ENCODE measurements at regions not wholly inside any gene's neighbourhood (a gene's known extent, or its start where the extent isn't known, plus 50 kb on each side); places are given as distances from the start of the nearest gene placed in this dataset.

DNA sequence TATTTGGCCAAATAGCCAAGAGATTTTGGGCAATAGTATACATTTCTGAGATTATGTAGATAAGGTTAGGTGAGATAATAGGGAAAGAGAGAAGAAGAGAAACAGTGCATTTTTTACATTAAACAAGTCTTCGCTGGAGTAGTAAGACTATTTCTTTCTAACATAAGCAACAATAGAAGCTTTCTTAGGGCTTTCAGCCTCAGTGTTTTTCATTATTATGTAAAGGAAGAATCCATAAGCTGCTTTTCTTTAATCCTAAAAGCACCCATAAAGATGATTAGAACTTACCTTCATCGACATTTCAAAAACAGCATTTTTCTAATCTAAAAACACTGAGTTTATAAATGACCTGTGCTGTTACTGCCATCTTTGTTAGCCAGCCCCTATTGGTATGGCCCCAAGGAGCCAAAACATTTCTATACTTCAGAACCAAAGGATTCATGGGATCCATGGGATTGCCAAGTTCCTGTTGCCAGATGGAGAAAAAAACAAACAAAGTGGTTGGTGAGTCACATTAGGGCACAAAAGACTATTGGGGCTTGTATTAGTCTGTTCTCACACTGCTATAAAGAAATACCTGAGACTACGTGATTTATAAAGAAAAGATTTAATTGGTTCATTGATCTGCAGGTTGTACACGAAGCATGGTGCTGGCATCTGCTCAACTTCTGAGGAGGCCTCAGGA, 88.2 kb downstream of the SCG2 start:
- TF ChIP-seq LEF1 (IDR thresholded peaks at IDR 0.05; ENCODE audit: borderline replicate concordance) (no peak), FOXM1 (IDR thresholded peaks at IDR 0.05; ENCODE audit: borderline replicate concordance) (no peak), HDGF (IDR thresholded peaks at IDR 0.05; ENCODE audit: borderline replicate concordance) (no peak), FOXA1 (IDR thresholded peaks at IDR 0.05) (no peak)
- ChIA-PET CTCF (no interaction called here), POLR2A (no interaction called here)
- DNase-seq (ENCODE audit: extremely low spot score): no peak

DNA sequence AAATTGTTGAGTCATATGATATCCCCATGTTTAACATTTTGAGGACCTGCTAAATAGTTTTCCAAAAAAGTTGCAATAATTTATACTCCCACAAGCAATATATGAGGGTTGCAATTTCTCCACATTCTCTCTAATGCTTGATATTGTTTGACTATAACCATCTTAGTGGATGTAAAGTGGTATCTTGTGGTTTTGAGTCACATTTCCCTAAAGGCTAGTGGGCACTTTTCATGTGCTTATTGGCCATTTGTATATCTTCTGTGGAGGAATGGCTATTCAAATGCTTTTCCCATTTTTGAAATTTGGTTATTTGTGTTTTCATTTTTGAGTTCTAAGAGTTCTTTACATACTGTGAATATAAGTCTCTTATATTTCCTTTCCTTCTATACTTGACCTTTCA, 82.7 kb downstream of the SCG2 start:
- DNase-seq (ENCODE audit: extremely low spot score): no peak
- POLR2A ChIA-PET: no interaction called here
- TF ChIP-seq HDGF (IDR thresholded peaks at IDR 0.05; ENCODE audit: borderline replicate concordance): no peak
- TF ChIP-seq L3MBTL2 (conservative IDR thresholded peaks at IDR 0.05): no peak
- no peak for TF ChIP-seq ARNT (IDR thresholded peaks at IDR 0.05)
- TF ChIP-seq FOXK2 (IDR thresholded peaks at IDR 0.05): no peak
- TF ChIP-seq NFRKB (IDR thresholded peaks at IDR 0.05): no peak
- no peak for TF ChIP-seq ZNF384 (IDR thresholded peaks at IDR 0.05)
- no peak for TF ChIP-seq TARDBP (IDR thresholded peaks at IDR 0.05)
- no peak for TF ChIP-seq SUZ12 (IDR thresholded peaks at IDR 0.05)
- TF ChIP-seq ELF4 (IDR thresholded peaks at IDR 0.05): no peak
- no peak for TF ChIP-seq LEF1 (IDR thresholded peaks at IDR 0.05; ENCODE audit: borderline replicate concordance)
- TF ChIP-seq SP1 (IDR thresholded peaks at IDR 0.05): no peak
- no peak for TF ChIP-seq FOXM1 (IDR thresholded peaks at IDR 0.05; ENCODE audit: borderline replicate concordance)
- TF ChIP-seq, protein P1, sequence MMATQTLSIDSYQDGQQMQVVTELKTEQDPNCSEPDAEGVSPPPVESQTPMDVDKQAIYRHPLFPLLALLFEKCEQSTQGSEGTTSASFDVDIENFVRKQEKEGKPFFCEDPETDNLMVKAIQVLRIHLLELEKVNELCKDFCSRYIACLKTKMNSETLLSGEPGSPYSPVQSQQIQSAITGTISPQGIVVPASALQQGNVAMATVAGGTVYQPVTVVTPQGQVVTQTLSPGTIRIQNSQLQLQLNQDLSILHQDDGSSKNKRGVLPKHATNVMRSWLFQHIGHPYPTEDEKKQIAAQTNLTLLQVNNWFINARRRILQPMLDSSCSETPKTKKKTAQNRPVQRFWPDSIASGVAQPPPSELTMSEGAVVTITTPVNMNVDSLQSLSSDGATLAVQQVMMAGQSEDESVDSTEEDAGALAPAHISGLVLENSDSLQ (IDR thresholded peaks at IDR 0.05): no peak
- TF ChIP-seq FOXA1 (IDR thresholded peaks at IDR 0.05): no peak
- CTCF ChIA-PET: no interaction called here

DNA sequence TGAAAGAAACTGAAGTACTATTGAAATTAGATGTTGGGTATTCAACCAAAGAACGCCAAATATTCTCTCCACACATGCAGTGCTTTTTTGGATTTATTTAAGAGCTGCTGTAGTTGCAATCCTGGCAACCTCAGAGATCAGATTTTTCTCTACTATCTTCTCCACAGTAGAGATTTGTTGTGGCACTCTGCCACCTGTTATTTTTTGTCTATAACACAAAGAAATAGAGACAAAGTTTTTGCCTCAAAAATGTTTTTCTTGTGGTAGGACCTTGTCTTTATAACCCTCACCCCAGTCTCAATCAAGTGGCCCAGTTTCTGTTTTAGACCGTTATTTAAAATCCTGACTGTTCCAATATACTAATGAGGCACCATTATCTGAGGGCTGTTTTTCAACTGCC, 79.4 kb downstream of the SCG2 start:
- CTCF ChIA-PET: no interaction called here
- DNase-seq (ENCODE audit: extremely low spot score): no peak

DNA sequence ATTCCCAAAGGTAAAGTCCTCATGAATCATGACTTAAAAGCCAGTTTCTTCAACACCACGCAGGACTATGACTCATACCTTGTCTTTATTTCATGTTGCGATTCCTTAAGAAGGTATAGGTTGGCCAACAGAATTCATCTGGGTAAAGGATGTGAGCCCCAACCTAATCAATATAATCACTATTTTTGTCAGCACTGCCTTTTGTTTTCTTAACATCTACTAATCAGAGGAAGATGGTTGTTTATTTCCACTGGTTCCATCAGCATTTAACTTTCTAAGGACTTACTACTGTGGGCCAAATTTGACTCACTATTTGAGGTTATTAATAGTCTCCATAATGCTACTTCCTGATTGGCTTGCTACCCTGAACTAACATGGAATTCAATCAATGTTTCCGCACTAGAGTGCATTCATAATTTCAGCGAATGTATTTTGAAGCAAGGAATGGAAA, 78.6 kb downstream of the SCG2 start:
- TF ChIP-seq ARNT (IDR thresholded peaks at IDR 0.05): no peak
- TF ChIP-seq SUZ12 (IDR thresholded peaks at IDR 0.05): no peak
- TF ChIP-seq FOXK2 (IDR thresholded peaks at IDR 0.05): no peak
- no peak for TF ChIP-seq ELF4 (IDR thresholded peaks at IDR 0.05)
- no peak for TF ChIP-seq CTBP1 (IDR thresholded peaks at IDR 0.05; ENCODE audit: borderline replicate concordance)
- no peak for TF ChIP-seq TARDBP (IDR thresholded peaks at IDR 0.05)
- TF ChIP-seq FOXM1 (IDR thresholded peaks at IDR 0.05; ENCODE audit: borderline replicate concordance): no peak
- no peak for TF ChIP-seq BHLHE40 (IDR thresholded peaks at IDR 0.05; ENCODE audit: borderline replicate concordance)
- no peak for TF ChIP-seq FOXA1 (IDR thresholded peaks at IDR 0.05)
- no peak for TF ChIP-seq L3MBTL2 (conservative IDR thresholded peaks at IDR 0.05)
- TF ChIP-seq LEF1 (IDR thresholded peaks at IDR 0.05; ENCODE audit: borderline replicate concordance): no peak
- TF ChIP-seq, protein P1 (IDR thresholded peaks at IDR 0.05): no peak
- TF ChIP-seq ZNF384 (IDR thresholded peaks at IDR 0.05): no peak
- TF ChIP-seq NFRKB (IDR thresholded peaks at IDR 0.05): no peak
- no peak for TF ChIP-seq SP1 (IDR thresholded peaks at IDR 0.05)
- ChIA-PET CTCF (no interaction called here), POLR2A (no interaction called here)
- no peak for DNase-seq (ENCODE audit: extremely low spot score)

More for the DNA sequence above, 79.4 kb downstream of the SCG2 start:
- POLR2A ChIA-PET: no interaction called here
- no peak for TF ChIP-seq ARNT (IDR thresholded peaks at IDR 0.05)
- TF ChIP-seq ZNF384 (IDR thresholded peaks at IDR 0.05): no peak
- no peak for TF ChIP-seq ELF4 (IDR thresholded peaks at IDR 0.05)
- TF ChIP-seq L3MBTL2 (conservative IDR thresholded peaks at IDR 0.05): no peak
- no peak for TF ChIP-seq FOXA1 (IDR thresholded peaks at IDR 0.05)
- no peak for TF ChIP-seq HDGF (IDR thresholded peaks at IDR 0.05; ENCODE audit: borderline replicate concordance)
- TF ChIP-seq NFRKB (IDR thresholded peaks at IDR 0.05): no peak
- no peak for TF ChIP-seq FOXM1 (IDR thresholded peaks at IDR 0.05; ENCODE audit: borderline replicate concordance)
- no peak for TF ChIP-seq TARDBP (IDR thresholded peaks at IDR 0.05)
- TF ChIP-seq FOXK2 (IDR thresholded peaks at IDR 0.05): no peak
- TF ChIP-seq SUZ12 (IDR thresholded peaks at IDR 0.05): no peak
- TF ChIP-seq CTBP1 (IDR thresholded peaks at IDR 0.05; ENCODE audit: borderline replicate concordance): no peak
- TF ChIP-seq BHLHE40 (IDR thresholded peaks at IDR 0.05; ENCODE audit: borderline replicate concordance): no peak
- TF ChIP-seq, protein P1 (IDR thresholded peaks at IDR 0.05): no peak
- TF ChIP-seq LEF1 (IDR thresholded peaks at IDR 0.05; ENCODE audit: borderline replicate concordance): no peak
- TF ChIP-seq SP1 (IDR thresholded peaks at IDR 0.05): no peak

DNA sequence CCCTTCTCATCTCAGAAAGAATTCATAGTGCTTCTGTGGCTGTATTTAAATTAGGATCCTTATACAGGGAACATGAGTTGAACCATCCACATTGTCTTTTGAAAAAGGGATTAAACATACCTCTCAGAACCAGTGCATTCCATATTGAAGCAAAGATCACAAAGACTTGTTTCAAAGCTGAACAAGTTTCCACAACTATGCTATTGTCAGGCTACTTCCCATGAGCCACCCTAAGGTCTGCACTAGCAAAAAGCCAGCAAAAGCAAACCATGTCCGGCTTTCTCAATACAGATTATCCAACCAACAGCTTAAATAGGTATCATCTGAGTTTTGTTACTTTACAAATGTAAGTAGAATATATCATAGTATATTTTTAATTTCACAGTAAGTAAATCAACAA, 78.1 kb downstream of the SCG2 start:
- POLR2A ChIA-PET: no interaction called here
- DNase-seq (ENCODE audit: extremely low spot score): no peak
- CTCF ChIA-PET: no interaction called here
- no peak for TF ChIP-seq FOXA1 (IDR thresholded peaks at IDR 0.05)
- TF ChIP-seq SP1 (IDR thresholded peaks at IDR 0.05): no peak
- no peak for TF ChIP-seq HDGF (IDR thresholded peaks at IDR 0.05; ENCODE audit: borderline replicate concordance)
- TF ChIP-seq ZNF384 (IDR thresholded peaks at IDR 0.05): no peak
- TF ChIP-seq LEF1 (IDR thresholded peaks at IDR 0.05; ENCODE audit: borderline replicate concordance): no peak
- TF ChIP-seq BHLHE40 (IDR thresholded peaks at IDR 0.05; ENCODE audit: borderline replicate concordance): no peak
- no peak for TF ChIP-seq SUZ12 (IDR thresholded peaks at IDR 0.05)
- TF ChIP-seq FOXM1 (IDR thresholded peaks at IDR 0.05; ENCODE audit: borderline replicate concordance): no peak

DNA sequence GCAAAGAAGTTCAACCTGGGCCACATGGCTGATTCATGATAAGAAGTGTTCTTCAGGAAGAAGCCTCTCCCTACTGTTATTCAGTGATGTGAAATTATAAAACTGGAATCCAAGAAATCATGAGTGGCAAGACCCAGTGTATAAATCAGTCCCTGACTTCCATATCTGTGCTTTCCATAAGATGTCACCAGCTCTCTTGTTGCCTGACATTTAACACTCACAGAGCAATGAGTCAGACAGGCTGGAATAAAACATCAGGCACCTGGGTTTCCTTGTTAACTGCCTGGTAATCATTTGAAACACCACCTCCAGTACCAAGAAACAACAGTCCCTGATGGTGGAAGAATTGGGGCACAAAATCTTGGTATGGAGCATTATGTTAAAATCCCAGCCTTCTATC, 76.1 kb downstream of the SCG2 start:
- ChIA-PET CTCF (no interaction called here), POLR2A (interaction anchor here (0.6 kb wide), 1 partner anchor 9 kb away, joined by 4 read pairs; no protein-coding TSS in a partner anchor)
- TF ChIP-seq SUZ12 (IDR thresholded peaks at IDR 0.05) (no peak), TARDBP (IDR thresholded peaks at IDR 0.05) (no peak), FOXA1 (IDR thresholded peaks at IDR 0.05) (no peak), ZNF384 (IDR thresholded peaks at IDR 0.05) (no peak), FOXM1 (IDR thresholded peaks at IDR 0.05; ENCODE audit: borderline replicate concordance) (no peak)
- DNase-seq (ENCODE audit: extremely low spot score): no peak

Data from HEK293T (cell line).